OCI-LY7 (cell line): ENCODE measurements at regions not wholly inside any gene's neighbourhood (a gene's known extent, or its start where the extent isn't known, plus 50 kb on each side); places are given as distances from the start of the nearest gene placed in this dataset.

Source experiments
- BruUV-seq: library from RNA; stranded (reverse); fragments of 400-500 nt; replicated peaks from 2 replicates; lab custom pipeline; 2021; lab: Mats Ljungman, UMichigan
- CTCF ChIA-PET: fragments of 300-600 bp; sonication (Branson Sonifier 250); formaldehyde crosslinking; loops from one replicate; lab custom pipeline; 2022; ENCODE audit warnings: antibody characterized with exemption; ENCODE audit not compliant: unreplicated experiment; lab: Charles Lee
- POLR2A ChIA-PET: fragments of 300-600 bp; sonication (Branson Sonifier 250); formaldehyde crosslinking; loops from one replicate; lab custom pipeline; 2022; ENCODE audit warnings: antibody characterized with exemption; lab: Charles Lee
- DNase-seq: peaks from one replicate; pipeline ENCODE4 v3.0.0-alpha.2; 2015; ENCODE audit warnings: low spot score
- H2AFZ ChIP-seq: fragments of 200-600 bp; sonication (generic), shearing (Covaris generic); 2 replicates; pipeline ENCODE4 v1.6.1; 2014; ENCODE audit warnings: mild to moderate bottlenecking, antibody characterized with exemption, low read length, moderate library complexity
- H3K27ac ChIP-seq: fragments of 200-600 bp; sonication (generic); 2 replicates; pipeline ENCODE4 v1.5.1; 2014; ENCODE audit warnings: mixed run types, low read depth, mild to moderate bottlenecking, moderate library complexity, low read length, inconsistent platforms; ENCODE audit not compliant: poor library complexity, severe bottlenecking
- H3K36me3 ChIP-seq: fragments of 200-600 bp; sonication (generic); 2 replicates; pipeline ENCODE4 v1.6.1; 2014; ENCODE audit warnings: mild to moderate bottlenecking, antibody characterized with exemption, low read length, moderate library complexity, mixed read lengths; ENCODE audit not compliant: insufficient read depth
- H3K4me1 ChIP-seq: fragments of 200-600 bp; sonication (generic); 2 replicates; pipeline ENCODE4 v1.5.1; 2014; ENCODE audit warnings: mild to moderate bottlenecking, low read length; ENCODE audit not compliant: insufficient read depth, poor library complexity, severe bottlenecking
- H3K4me2 ChIP-seq: fragments of 200-600 bp; sonication (generic); 2 replicates; pipeline ENCODE4 v1.6.1; 2014; ENCODE audit warnings: mild to moderate bottlenecking, low read length
- H3K4me3 ChIP-seq: fragments of 200-600 bp; sonication (generic); 2 replicates; pipeline ENCODE4 v1.5.1; 2014; ENCODE audit warnings: mild to moderate bottlenecking, low read depth, low read length; ENCODE audit not compliant: poor library complexity, severe bottlenecking
- H3K79me2 ChIP-seq: fragments of 200-600 bp; sonication (generic); 2 replicates; pipeline ENCODE4 v1.6.1; 2016; ENCODE audit warnings: low read depth, mild to moderate bottlenecking, low read length, moderate library complexity, mixed read lengths; ENCODE audit not compliant: insufficient read depth
- H3K9me2 ChIP-seq: fragments of 200-600 bp; sonication (generic); 2 replicates; pipeline ENCODE4 v1.6.1; 2016; ENCODE audit warnings: mild to moderate bottlenecking, low read length, mixed read lengths; ENCODE audit not compliant: insufficient read depth
- H3K9me3 ChIP-seq: fragments of 200-600 bp; sonication (generic); 2 replicates; pipeline ENCODE4 v1.6.1; 2014; ENCODE audit warnings: mild to moderate bottlenecking, mixed run types, low read length, mixed read lengths
- H4K20me1 ChIP-seq: fragments of 200-600 bp; sonication (generic); 2 replicates; pipeline ENCODE4 v1.6.1; 2014; ENCODE audit warnings: mild to moderate bottlenecking, antibody characterized with exemption, low read length, moderate library complexity, mixed read lengths; ENCODE audit not compliant: insufficient read depth
- CTCF ChIP-seq: fragments of 200-600 bp; sonication (generic); conservative IDR thresholded peaks from 2 replicates; pipeline ENCODE4 v1.5.1; 2014; ENCODE audit warnings: mild to moderate bottlenecking, antibody characterized with exemption, low read length, moderate library complexity, mixed read lengths
- EZH2phosphoT487 ChIP-seq: fragments of 200-600 bp; sonication (generic); IDR thresholded peaks from 2 replicates; pipeline ENCODE4 v1.6.1; 2018; ENCODE audit warnings: low read depth, borderline replicate concordance, mild to moderate bottlenecking, mixed run types, antibody characterized with exemption, low read length, moderate library complexity, mixed read lengths
- intact Hi-C: fragments of 100-400 bp; cut with micrococcal nuclease; formaldehyde crosslinking; loops from one replicate; pipeline ENCODE4 v1.10.0; 2022; ENCODE audit not compliant: unreplicated experiment

- H3K79me2 ChIP-seq, result no peaks in the 10 kb centered on the region
- no peak for DNase-seq
- POLR2A ChIA-PET, result no interaction called here
- no peaks in the 10 kb centered on the region for H3K36me3 ChIP-seq
- H3K4me3 ChIP-seq, result no peak overlapping the region
- H3K27ac ChIP-seq, result no peak overlapping the region
- H3K4me1 ChIP-seq, result no peaks in the 10 kb centered on the region
- H4K20me1 ChIP-seq, result no peaks in the 10 kb centered on the region
- H2AFZ ChIP-seq, result no peak overlapping the region
- H3K9me3 ChIP-seq, result no peaks in the 10 kb centered on the region
- intact Hi-C loops, result no loop called here
- CTCF ChIA-PET, result no interaction called here
- H3K9me2 ChIP-seq, result no peaks in the 10 kb centered on the region
- TF ChIP-seq EZH2phosphoT487, result no peak
- TF ChIP-seq CTCF, result no peak
- no peak overlapping the region for H3K4me2 ChIP-seq
- BruUV-seq, result no TSS peak
Observed at GRCh38 chr1:101332633-101333032, 95.8 kb downstream of the S1PR1 start.

- no peak overlapping the region for H2AFZ ChIP-seq
- no peaks in the 10 kb centered on the region for H3K4me1 ChIP-seq
- no peaks in the 10 kb centered on the region for H3K9me2 ChIP-seq
- no peaks in the 10 kb centered on the region for H3K9me3 ChIP-seq
- intact Hi-C loops, result no loop called here
- TF ChIP-seq EZH2phosphoT487, result no peak
- TF ChIP-seq CTCF, result no peak
- POLR2A ChIA-PET, result no interaction called here
- no peaks in the 10 kb centered on the region for H3K79me2 ChIP-seq
- no peak overlapping the region for H3K4me3 ChIP-seq
- H4K20me1 ChIP-seq, result no peaks in the 10 kb centered on the region
- CTCF ChIA-PET, result no interaction called here
- H3K27ac ChIP-seq, result no peak overlapping the region
- no peaks in the 10 kb centered on the region for H3K36me3 ChIP-seq
- no peak for DNase-seq
- no peak overlapping the region for H3K4me2 ChIP-seq
- BruUV-seq, result no TSS peak
Observed at GRCh38 chr1:101333186-101333585, 96.4 kb downstream of the S1PR1 start.

- Histone ChIP-seq H3K4me1 (no peaks in the 10 kb centered on the region), H3K4me2 (no peak overlapping the region), H3K9me3 (no peaks in the 10 kb centered on the region; the same call in 1 of the 2 replicates), H4K20me1 (no peaks in the 10 kb centered on the region), H2AFZ (no peak overlapping the region), H3K36me3 (no peaks in the 10 kb centered on the region), H3K4me3 (no peak overlapping the region), H3K27ac (no peak overlapping the region), H3K9me2 (no peaks in the 10 kb centered on the region), H3K79me2 (no peaks in the 10 kb centered on the region)
- POLR2A ChIA-PET, result no interaction called here
- BruUV-seq, result no TSS peak
- CTCF ChIA-PET, result no interaction called here
- no peak for TF ChIP-seq EZH2phosphoT487
- intact Hi-C loops, result no loop called here
- DNase-seq, result no peak
Observed at GRCh38 chr1:101337968-101338367, 101.1 kb downstream of the S1PR1 start.
